Colonic mucosa (tissue), 4 donors: ENCODE measurements at regions not wholly inside any gene's neighbourhood (a gene's known extent, or its start where the extent isn't known, plus 50 kb on each side); places are given as distances from the start of the nearest gene placed in this dataset.
"Not testable (repeated sequence)": the region's sequence is repeated elsewhere in the genome, so short reads cannot be mapped to it uniquely, and the experiment has no call there.

Experiments
- DNase-seq: peaks from one replicate; pipeline ENCODE4 v3.0.0-alpha.2; 2020
- H3K27ac ChIP-seq: fragments of 200-600 bp; one replicate; pipeline ENCODE4 v1.8.0; 2021
- H3K27me3 ChIP-seq: fragments of 200-600 bp; one replicate; pipeline ENCODE4 v1.8.0; 2021
- H3K36me3 ChIP-seq: fragments of 200-600 bp; one replicate; pipeline ENCODE4 v1.8.0; 2021
- H3K4me1 ChIP-seq: fragments of 200-600 bp; one replicate; pipeline ENCODE4 v1.8.0; 2021; ENCODE audit warnings: mild to moderate bottlenecking
- H3K4me3 ChIP-seq: fragments of 200-600 bp; one replicate; pipeline ENCODE4 v1.8.0; 2021
- H3K9ac ChIP-seq, 2 donors: one replicate each; pipeline ENCODE4 v1.7.0; 2013; ENCODE audit warnings: control low read depth in 2 of 2, low read depth in 2 of 2, low read length in 2 of 2
- H3K9me3 ChIP-seq: fragments of 200-600 bp; one replicate; pipeline ENCODE4 v1.8.0; 2021
- CTCF ChIP-seq: fragments of 200-600 bp; IDR thresholded peaks from one replicate; pipeline ENCODE4 v1.8.0; 2022; ENCODE audit warnings: antibody characterized with exemption, mild to moderate bottlenecking
- intact Hi-C: fragments of 100-400 bp; cut with DNase I; formaldehyde crosslinking; loops from one replicate; pipeline ENCODE4 v1.14.1; 2022
- donor health status: healthy.
- donor health status: DM: no; HTN: no; CAD: no.
- donor health status: DM: no; HTN: no; CAD: no.

DNA sequence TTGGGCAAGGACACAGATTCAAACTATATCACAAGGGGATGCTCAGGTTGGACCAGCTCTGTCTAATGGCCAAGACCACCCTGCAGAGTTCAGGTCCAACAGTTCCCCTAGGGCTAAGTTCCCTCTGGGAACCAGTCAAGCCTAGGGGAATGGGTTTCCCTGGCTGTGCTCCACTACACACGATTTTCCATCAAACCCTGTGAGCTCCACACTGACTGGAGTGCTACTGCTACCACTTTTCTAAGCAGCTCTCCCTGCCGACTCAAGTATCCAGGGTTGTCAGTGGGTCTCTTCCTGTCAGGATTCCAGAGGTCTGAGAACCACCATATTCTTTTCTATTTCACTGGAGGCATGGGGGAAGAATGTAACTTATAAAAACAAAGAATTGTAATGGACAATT, 280.4 kb upstream of the COL3A1 start:
- no peaks in the 10 kb centered on the region for H3K4me1 ChIP-seq
- H3K27ac ChIP-seq: no peak overlapping the region
- TF ChIP-seq CTCF: no peak

GRCh38 chr2:188695953-188696352, 278.2 kb upstream of the COL3A1 start:
- H3K4me3 ChIP-seq: no peak overlapping the region
- no peak for TF ChIP-seq CTCF
- H3K9ac ChIP-seq: no peak overlapping the region
- H3K27ac ChIP-seq: no peak overlapping the region
- no peaks in the 10 kb centered on the region for H3K4me1 ChIP-seq
- H3K27me3 ChIP-seq: no peaks in the 10 kb centered on the region
- intact Hi-C loops: no loop called here
- H3K9me3 ChIP-seq: no peaks in the 10 kb centered on the region
- DNase-seq: no peak
- H3K36me3 ChIP-seq: no peaks in the 10 kb centered on the region

More for the DNA sequence above, 280.4 kb upstream of the COL3A1 start:
- Histone ChIP-seq H3K4me3 (no peak overlapping the region), H3K9me3 (no peaks in the 10 kb centered on the region), H3K27me3 (no peaks in the 10 kb centered on the region), H3K9ac (no peak overlapping the region), H3K36me3 (no peaks in the 10 kb centered on the region)
- DNase-seq: no peak
- intact Hi-C loops: no loop called here

DNA sequence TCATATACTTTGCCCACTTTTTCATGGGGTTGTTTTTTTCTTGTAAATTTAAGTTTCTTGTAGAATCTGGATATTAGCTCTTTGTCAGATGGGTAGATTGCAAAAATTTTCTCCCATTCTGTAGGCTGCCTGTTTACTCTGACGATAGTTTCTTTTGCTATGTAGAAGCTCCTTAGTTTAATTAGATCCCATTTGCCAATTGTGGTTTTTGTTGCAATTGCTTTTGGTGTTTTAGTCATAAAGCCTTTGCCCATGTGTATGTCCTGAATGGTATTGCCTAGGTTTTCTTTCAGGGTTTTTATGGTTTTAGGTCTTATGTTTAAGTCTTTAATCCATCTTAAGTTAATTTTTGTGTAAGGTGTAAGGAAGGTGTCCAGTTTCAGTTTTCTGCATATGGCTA, 276.0 kb upstream of the COL3A1 start:
- H3K36me3 ChIP-seq, H3K27me3 ChIP-seq, H3K27ac ChIP-seq, intact Hi-C loops, H3K9ac ChIP-seq, DNase-seq, H3K4me3 ChIP-seq, H3K4me1 ChIP-seq, H3K9me3 ChIP-seq: not testable (repeated sequence)

DNA sequence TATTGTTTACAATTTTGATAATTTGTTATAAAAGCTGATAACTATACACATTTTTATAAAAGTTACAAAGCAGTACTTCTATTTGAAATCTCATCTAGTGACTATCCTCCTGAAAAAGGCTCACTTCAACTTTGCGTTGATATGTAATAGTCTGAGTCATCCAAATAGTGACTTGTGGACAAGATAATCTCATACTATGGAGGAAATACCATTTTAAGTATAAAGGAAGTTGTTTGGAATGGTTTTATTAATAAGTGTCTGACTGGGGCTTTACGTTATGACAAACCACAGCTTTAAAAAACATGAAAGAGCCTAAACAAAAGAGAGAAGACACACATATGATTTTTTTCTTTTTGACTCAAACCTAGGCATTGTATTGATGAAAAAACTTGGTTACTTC, 272.3 kb upstream of the COL3A1 start:
- Histone ChIP-seq H3K4me1 (no peaks in the 10 kb centered on the region), H3K27me3 (no peaks in the 10 kb centered on the region), H3K4me3 (no peak overlapping the region), H3K9me3 (no peaks in the 10 kb centered on the region), H3K36me3 (no peaks in the 10 kb centered on the region), H3K27ac (no peak overlapping the region), H3K9ac (no peak overlapping the region)
- DNase-seq: no peak
- intact Hi-C loops: no loop called here
- no peak for TF ChIP-seq CTCF

DNA sequence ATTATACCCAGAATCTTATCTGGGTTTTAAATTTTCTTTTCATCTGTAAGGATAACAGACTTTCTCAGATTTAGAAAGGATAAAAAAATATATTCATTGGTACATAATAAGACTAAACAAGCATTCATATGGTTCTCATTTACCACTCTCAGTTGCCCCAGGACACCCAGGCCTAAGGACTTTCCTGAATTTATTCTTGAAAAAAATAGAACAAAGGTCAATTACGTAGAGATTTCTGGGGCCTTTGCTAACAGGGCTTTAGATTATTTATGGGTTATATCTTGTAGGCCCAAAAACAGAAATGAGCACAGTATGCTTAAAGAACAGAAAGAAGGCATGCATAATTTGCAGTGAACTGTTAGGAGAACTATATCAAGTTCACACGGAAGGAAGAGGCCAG, 269.0 kb upstream of the COL3A1 start:
- H3K4me1 ChIP-seq: no peaks in the 10 kb centered on the region
- H3K36me3 ChIP-seq: no peaks in the 10 kb centered on the region
- no peaks in the 10 kb centered on the region for H3K9me3 ChIP-seq
- intact Hi-C loops: no loop called here
- H3K4me3 ChIP-seq: no peak overlapping the region
- TF ChIP-seq CTCF: no peak
- H3K9ac ChIP-seq: no peak overlapping the region
- no peak for DNase-seq
- no peaks in the 10 kb centered on the region for H3K27me3 ChIP-seq
- H3K27ac ChIP-seq: no peak overlapping the region

DNA sequence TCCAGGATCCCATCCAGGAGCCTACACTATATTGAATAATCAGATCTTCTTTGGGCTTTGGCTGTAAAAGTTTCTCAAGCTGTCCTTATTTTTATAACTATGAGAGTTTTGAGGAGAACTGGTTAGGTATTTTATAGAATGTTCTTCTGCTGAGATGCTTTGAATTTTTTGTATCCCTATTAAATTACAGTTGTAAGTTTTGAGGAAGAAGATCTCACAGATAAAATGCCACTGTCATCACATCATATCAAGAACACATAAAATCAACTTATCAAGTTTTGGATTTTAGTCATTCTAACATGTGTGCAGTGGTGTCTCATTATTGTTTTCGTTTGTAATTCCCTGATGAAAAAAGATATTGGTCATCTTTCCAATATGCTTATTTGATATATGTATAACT, 260.2 kb upstream of the COL3A1 start:
- Histone ChIP-seq H3K27me3 (no peaks in the 10 kb centered on the region), H3K27ac (no peak overlapping the region), H3K36me3 (no peaks in the 10 kb centered on the region), H3K4me3 (no peak overlapping the region), H3K4me1 (no peaks in the 10 kb centered on the region), H3K9ac (no peak overlapping the region), H3K9me3 (no peaks in the 10 kb centered on the region)
- no peak for TF ChIP-seq CTCF
- intact Hi-C loops: no loop called here
- DNase-seq: no peak
